ENCODE measurements at regions not wholly inside any gene's neighbourhood (a gene's known extent, or its start where the extent isn't known, plus 50 kb on each side); places are given as distances from the start of the nearest gene placed in this dataset.

DNA sequence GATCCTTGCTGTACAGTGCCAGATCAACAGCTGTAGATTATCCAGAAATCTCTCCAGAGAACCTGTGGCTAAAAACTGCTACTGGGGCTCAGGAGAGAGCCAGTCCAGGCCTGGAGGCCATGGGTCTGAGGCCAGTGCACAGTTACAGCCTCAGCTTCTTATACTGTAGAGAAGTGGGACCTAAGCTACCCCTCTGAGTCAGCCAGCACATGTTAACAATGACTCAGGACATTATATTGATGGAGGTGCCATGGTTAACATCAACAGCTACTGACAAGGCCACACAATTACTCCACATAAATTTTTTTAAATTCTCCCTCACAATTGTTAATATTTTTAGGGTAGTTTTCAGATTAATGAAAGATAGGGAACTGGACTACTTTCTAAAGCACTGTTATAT, 138.5 kb downstream of the RBM26 start:
- Mint-ChIP-seq H3K36me3 (ENCODE audit: insufficient read depth) (peaks cover 1% of the 10 kb centered on the region), H3K4me1 (ENCODE audit: low read depth) (peaks cover 20% of the 10 kb centered on the region), H3K27me3 (no peaks in the 10 kb centered on the region), H3K27ac (no peak overlapping the region), H3K4me3 (ENCODE audit: low read depth) (no peak overlapping the region), H3K9me3 (ENCODE audit: low read depth) (peaks cover 3% of the 10 kb centered on the region)
- TF ChIP-seq CTCF (IDR thresholded peaks at IDR 0.05; ENCODE audit: unreplicated experiment) = no peak
- DNase-seq (ENCODE audit: low spot score, unreplicated experiment) = no peak

DNA sequence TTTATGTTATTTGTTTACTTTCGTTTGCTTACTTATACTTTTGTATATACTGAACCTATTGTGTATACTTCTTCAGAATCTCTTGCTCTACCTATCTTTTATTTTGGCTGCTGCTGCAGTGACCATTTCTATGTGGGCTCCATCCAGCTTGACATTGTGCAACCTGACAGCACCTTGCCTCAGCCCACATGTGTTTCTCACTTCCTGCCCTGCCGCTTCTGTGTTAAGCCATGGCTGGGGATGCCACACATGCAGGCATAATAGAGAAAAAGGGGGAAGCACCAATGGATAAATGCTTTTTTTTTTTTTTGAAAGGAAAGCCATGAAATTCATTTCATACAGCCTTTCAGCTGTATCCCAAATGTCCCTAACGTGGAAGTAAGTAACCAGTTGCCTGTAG, 147.6 kb downstream of the RBM26 start:
- peaks cover 5% of the 10 kb centered on the region for H3K4me1 Mint-ChIP-seq (ENCODE audit: low read depth)
- no peaks in the 10 kb centered on the region for H3K9me3 Mint-ChIP-seq (ENCODE audit: low read depth)
- H3K27ac Mint-ChIP-seq = no peak overlapping the region

GRCh38 chr13:79246578-79246949, 159.5 kb downstream of the RBM26 start:
- H3K4me3 Mint-ChIP-seq (ENCODE audit: low read depth) = no peak overlapping the region
- no peak for DNase-seq (ENCODE audit: low spot score, unreplicated experiment)
- H3K9me3 Mint-ChIP-seq (ENCODE audit: low read depth) = peaks cover 4% of the 10 kb centered on the region
- H3K36me3 Mint-ChIP-seq (ENCODE audit: insufficient read depth) = no peaks in the 10 kb centered on the region
- H3K27me3 Mint-ChIP-seq = no peaks in the 10 kb centered on the region
- no peaks in the 10 kb centered on the region for H3K4me1 Mint-ChIP-seq (ENCODE audit: low read depth)
- H3K27ac Mint-ChIP-seq = no peak overlapping the region
- TF ChIP-seq CTCF (IDR thresholded peaks at IDR 0.05; ENCODE audit: unreplicated experiment) = no peak

More for the DNA sequence above, 147.6 kb downstream of the RBM26 start:
- no peak for DNase-seq (ENCODE audit: low spot score, unreplicated experiment)
- Mint-ChIP-seq H3K36me3 (ENCODE audit: insufficient read depth) (no peaks in the 10 kb centered on the region), H3K27me3 (peaks cover 2% of the 10 kb centered on the region), H3K4me3 (ENCODE audit: low read depth) (no peak overlapping the region)
- no peak for TF ChIP-seq CTCF (IDR thresholded peaks at IDR 0.05; ENCODE audit: unreplicated experiment)

DNA sequence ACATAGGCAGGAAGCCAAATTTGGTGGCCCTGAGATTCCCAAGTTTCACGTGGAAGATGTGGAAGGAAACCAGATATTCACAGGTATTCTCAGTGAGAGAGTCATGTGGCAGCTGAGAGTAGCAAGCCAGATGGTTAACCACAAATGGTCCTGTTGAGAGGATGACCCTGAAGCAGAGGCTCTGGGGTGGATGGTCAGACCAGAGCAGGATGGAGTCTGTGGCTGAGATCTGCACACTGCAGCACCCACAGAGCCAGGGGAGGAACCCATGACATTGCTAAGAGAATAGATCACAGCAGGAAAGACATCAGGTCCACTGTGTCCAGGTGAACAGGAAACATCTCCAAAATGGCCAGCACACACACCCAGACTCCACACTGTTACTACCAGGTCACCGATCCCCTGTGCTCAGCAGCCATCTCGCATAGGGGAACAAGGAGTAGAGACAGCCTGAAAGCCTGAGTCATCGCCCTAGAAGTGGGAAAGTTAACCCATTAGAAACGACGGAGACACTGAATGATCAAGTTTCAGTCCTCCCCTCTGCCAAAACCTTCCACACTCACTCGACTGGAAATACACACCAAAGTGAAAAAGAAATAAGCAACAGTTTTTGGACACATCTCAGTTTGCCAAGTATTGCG, 160.0 kb downstream of the RBM26 start:
- DNase-seq (ENCODE audit: low spot score, unreplicated experiment) = no peak
- Mint-ChIP-seq H3K4me1 (ENCODE audit: low read depth) (no peaks in the 10 kb centered on the region), H3K36me3 (ENCODE audit: insufficient read depth) (no peaks in the 10 kb centered on the region), H3K27me3 (no peaks in the 10 kb centered on the region), H3K4me3 (ENCODE audit: low read depth) (no peak overlapping the region), H3K9me3 (ENCODE audit: low read depth) (peaks cover 4% of the 10 kb centered on the region), H3K27ac (no peak overlapping the region)
- no peak for TF ChIP-seq CTCF (IDR thresholded peaks at IDR 0.05; ENCODE audit: unreplicated experiment)

DNA sequence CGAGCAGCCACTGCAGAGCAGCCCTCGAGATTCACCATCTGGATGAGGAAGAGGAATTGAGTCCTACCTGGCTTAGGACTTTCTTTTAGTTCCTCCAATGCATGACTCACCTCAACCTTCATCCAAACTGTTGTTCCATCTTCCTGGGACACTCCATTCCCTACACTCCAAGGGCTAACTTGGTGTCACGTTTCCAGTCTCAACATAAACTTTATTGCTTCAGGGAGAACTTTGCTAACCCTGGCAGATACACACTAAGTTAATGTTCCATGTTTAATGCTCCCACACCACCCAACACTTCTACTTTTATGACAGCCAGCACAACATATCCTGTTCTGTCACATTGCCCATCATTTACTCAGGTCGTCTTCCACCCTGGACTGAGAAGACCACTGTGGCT, 164.4 kb downstream of the RBM26 start:
- Mint-ChIP-seq H3K36me3 (ENCODE audit: insufficient read depth) (no peaks in the 10 kb centered on the region), H3K4me3 (ENCODE audit: low read depth) (no peak overlapping the region), H3K27ac (no peak overlapping the region), H3K27me3 (no peaks in the 10 kb centered on the region), H3K4me1 (ENCODE audit: low read depth) (no peaks in the 10 kb centered on the region), H3K9me3 (ENCODE audit: low read depth) (no peaks in the 10 kb centered on the region)
- TF ChIP-seq CTCF (IDR thresholded peaks at IDR 0.05; ENCODE audit: unreplicated experiment) = no peak
- no peak for DNase-seq (ENCODE audit: low spot score, unreplicated experiment)

All from progenitor cell of endocrine pancreas (in vitro differentiated cells).